B cell (primary cell): ENCODE measurements at regions not wholly inside any gene's neighbourhood (a gene's known extent, or its start where the extent isn't known, plus 50 kb on each side); places are given as distances from the start of the nearest gene placed in this dataset.

Source experiments
- ATAC-seq: fragments of 200-7000 bp; cut with Tn5 transposase; one replicate; pipeline ENCODE4 v1.10.0; 2021; ENCODE audit warnings: low read depth, mild to moderate bottlenecking, moderate number of reproducible peaks, moderate library complexity
- CTCF ChIA-PET: fragments of 350-600 bp; sonication (Branson Sonifier 250); formaldehyde crosslinking; loops from one replicate; lab custom pipeline; 2021; ENCODE audit warnings: antibody characterized with exemption, inconsistent platforms; lab: Charles Lee
- POLR2A ChIA-PET: fragments of 350-600 bp; sonication (Branson Sonifier 250); formaldehyde crosslinking; loops from one replicate; lab custom pipeline; 2021; ENCODE audit warnings: antibody characterized with exemption; lab: Charles Lee
- DNase-seq: peaks from one replicate; pipeline ENCODE4 v3.0.0; 2013
- H2AFZ ChIP-seq: 2 replicates; pipeline ENCODE4 v1.6.1; 2012; ENCODE audit warnings: mild to moderate bottlenecking, low read depth, low read length; ENCODE audit not compliant: insufficient read depth, poor library complexity, severe bottlenecking
- H3K27ac ChIP-seq, 2 donors: 1 replicate in 1 of 2; 2 replicates in 1 of 2; pipeline ENCODE4 v1.5.1; 2012 to 2013; ENCODE audit warnings: low read length in 2 of 2, mild to moderate bottlenecking in 2 of 2, moderate library complexity in 1 of 2
- H3K27me3 ChIP-seq, 4 experiments: fragments of 200-600 bp in 1 of 4; sonication (generic) in 1 of 4; replicated peaks in 1 of 4; 1 replicate in 2 of 4; 2 replicates in 2 of 4; pipeline versions ENCODE4 v1.6.1 to v1.7.0; 2013 to 2016; ENCODE audit warnings: low read length in 3 of 4, mild to moderate bottlenecking in 2 of 4, mixed read lengths in 1 of 4, moderate library complexity in 1 of 4; ENCODE audit not compliant: insufficient read depth in 4 of 4, control insufficient read depth in 3 of 4; ENCODE audit errors: control extremely low read depth in 1 of 4
- H3K36me3 ChIP-seq, 2 experiments: replicated peaks in 1 of 2; 1 replicate in 1 of 2; 2 replicates in 1 of 2; pipeline versions ENCODE4 v1.6.1 to v1.7.1; 2013; ENCODE audit warnings: low read length in 1 of 2; ENCODE audit not compliant: insufficient read depth in 2 of 2, control insufficient read depth in 1 of 2; ENCODE audit errors: control extremely low read depth in 1 of 2, extremely low read depth in 1 of 2
- H3K4me1 ChIP-seq, 2 donors: fragments of 200-600 bp in 1 of 2; sonication (generic) in 1 of 2; 1 replicate in 1 of 2; 2 replicates in 1 of 2; pipeline versions ENCODE4 v1.5.1 to v1.6.1; 2013 to 2017; ENCODE audit warnings: low read length in 2 of 2; ENCODE audit not compliant: control insufficient read depth in 2 of 2, insufficient read depth in 2 of 2
- H3K4me2 ChIP-seq: replicated peaks from 2 replicates; pipeline ENCODE3; 2012; ENCODE audit warnings: mild to moderate bottlenecking, low read depth, low read length; ENCODE audit not compliant: poor library complexity, severe bottlenecking
- H3K4me3 ChIP-seq, 5 experiments: fragments of 200-600 bp in 1 of 5; sonication (generic) in 1 of 5; 1 replicate in 3 of 5; 2 replicates in 2 of 5; pipeline versions ENCODE4 v1.5.1 to v1.7.0; 2011 to 2016; ENCODE audit warnings: low read length in 4 of 5, mild to moderate bottlenecking in 4 of 5, low read depth in 2 of 5, control low read depth in 1 of 5, moderate library complexity in 1 of 5; ENCODE audit not compliant: insufficient read depth in 1 of 5; ENCODE audit errors: control extremely low read depth in 1 of 5, extremely low read depth in 1 of 5
- H3K79me2 ChIP-seq: fragments of 200-600 bp; sonication (generic); one replicate; pipeline ENCODE4 v1.6.0; 2016; ENCODE audit warnings: low read length; ENCODE audit not compliant: control insufficient read depth, insufficient read depth
- H3K9ac ChIP-seq: fragments of 200-600 bp; sonication (generic); 2 replicates; pipeline ENCODE4 v1.6.1; 2017; ENCODE audit warnings: mild to moderate bottlenecking, low read length, moderate library complexity
- H3K9me3 ChIP-seq, 3 donors: one replicate each; pipeline versions ENCODE4 v1.6.1 to v1.7.1; 2013; ENCODE audit warnings: low read length in 2 of 3; ENCODE audit not compliant: control insufficient read depth in 2 of 3, insufficient read depth in 1 of 3; ENCODE audit errors: control extremely low read depth in 1 of 3
- H4K20me1 ChIP-seq: 2 replicates; pipeline ENCODE4 v1.6.0; 2012; ENCODE audit warnings: mild to moderate bottlenecking, low read length; ENCODE audit not compliant: insufficient read depth, control insufficient read depth, poor library complexity, severe bottlenecking
- H3K27ac Mint-ChIP-seq: one replicate; pipeline ENCODE4 v1.8.0; 2021; ENCODE audit warnings: mixed read lengths
- H3K27me3 Mint-ChIP-seq: one replicate; pipeline ENCODE4 v1.8.0; 2021; ENCODE audit warnings: mixed read lengths
- H3K4me1 Mint-ChIP-seq: one replicate; pipeline ENCODE4 v1.8.0; 2021; ENCODE audit warnings: mixed read lengths
- H3K4me3 Mint-ChIP-seq: one replicate; pipeline ENCODE4 v1.8.0; 2021; ENCODE audit warnings: mixed read lengths
- H3K9me3 Mint-ChIP-seq: one replicate; pipeline ENCODE4 v1.8.0; 2022; ENCODE audit warnings: mixed read lengths; ENCODE audit not compliant: insufficient read depth
- EZH2 ChIP-seq: IDR thresholded peaks from 2 replicates; pipeline ENCODE4 v1.6.1; 2012; ENCODE audit warnings: borderline replicate concordance, low read depth, mild to moderate bottlenecking, moderate library complexity, low read length; ENCODE audit not compliant: insufficient read depth, poor library complexity, severe bottlenecking
- WGBS: methylation state at CpG from one replicate; pipeline ENCODE4 v1.1.5; 2013; ENCODE audit warnings: missing lambda C conversion rate; ENCODE audit not compliant: insufficient coverage; 5-methylcytosine and 5-hydroxymethylcytosine counted together
- intact Hi-C: fragments of 100-400 bp; cut with micrococcal nuclease; formaldehyde crosslinking; loops from one replicate; pipeline ENCODE4 v1.10.0; 2022
- TF ChIP-seq, protein P1 (sequence below): fragments of 200-600 bp; IDR thresholded peaks from one replicate; pipeline ENCODE4 v1.8.0; 2022; ENCODE audit warnings: antibody characterized with exemption, mild to moderate bottlenecking

DNA sequence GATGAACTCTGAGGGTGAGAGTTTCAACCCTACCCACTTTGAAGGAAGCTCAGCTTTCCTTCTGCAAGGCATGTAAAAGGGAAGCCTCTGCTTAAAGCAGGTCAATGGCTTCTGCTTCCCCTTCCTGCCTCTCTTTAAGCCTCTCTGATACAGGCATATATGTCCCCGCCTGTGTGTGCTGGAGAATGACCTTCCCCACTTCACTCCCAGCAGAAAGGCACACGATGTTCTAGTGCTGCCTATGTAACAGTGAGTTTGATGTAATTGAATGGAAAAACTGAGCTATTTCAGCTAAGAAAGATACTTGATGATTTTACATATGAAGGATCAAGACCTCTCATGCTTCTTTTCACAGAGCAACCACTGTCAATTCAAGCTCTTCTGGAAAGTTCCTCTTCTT lies 632.2 kb downstream of the HACE1 start:
- intact Hi-C loops = no loop called here

DNA sequence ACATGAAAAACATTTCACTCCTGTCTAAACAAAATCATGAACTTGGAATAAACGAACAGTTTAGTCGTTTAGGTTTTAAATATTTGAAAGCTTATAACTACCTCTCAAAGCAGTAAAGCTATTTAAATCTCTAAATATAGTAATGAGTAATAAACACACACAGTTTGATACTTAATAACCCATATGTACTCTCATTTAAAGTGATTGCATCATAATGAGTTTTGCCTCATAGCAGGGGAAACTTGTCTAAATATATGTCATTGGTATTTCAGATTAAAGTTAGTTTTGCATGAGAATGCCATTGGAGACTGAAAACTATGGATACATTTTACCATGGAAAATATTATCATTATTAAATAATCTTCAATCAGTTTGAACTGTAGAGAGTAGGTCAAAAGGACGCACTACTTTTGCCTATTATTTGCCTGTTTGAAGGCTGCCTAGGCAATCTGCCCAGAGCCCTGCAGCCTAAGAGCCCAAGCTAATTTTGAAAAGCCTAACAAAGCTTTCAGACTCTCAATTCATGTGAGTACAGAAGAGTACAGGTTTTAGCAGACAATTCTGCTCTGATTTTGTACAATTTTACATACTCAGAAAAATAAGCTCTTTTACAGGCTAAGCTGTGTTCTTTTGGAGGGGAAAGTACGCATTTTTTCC lies 632.8 kb downstream of the HACE1 start:
- intact Hi-C loops = no loop called here

More for the DNA sequence above, 632.2 kb downstream of the HACE1 start:
- Histone ChIP-seq H4K20me1 (no peaks in the 10 kb centered on the region), H3K9me3 (no peaks in the 10 kb centered on the region), H2AFZ (no peak overlapping the region), H3K27me3 (no peaks in the 10 kb centered on the region), H3K9ac (no peak overlapping the region), H3K4me3 (no peak overlapping the region), H3K36me3 (no peaks in the 10 kb centered on the region), H3K4me2 (no peak overlapping the region), H3K79me2 (no peaks in the 10 kb centered on the region), H3K27ac (no peak overlapping the region), H3K4me1 (no peaks in the 10 kb centered on the region)
- H3K27ac Mint-ChIP-seq = no peak overlapping the region
- H3K4me3 Mint-ChIP-seq = no peak overlapping the region
- ChIA-PET CTCF (no interaction called here), POLR2A (no interaction called here)
- H3K27me3 Mint-ChIP-seq = no peaks in the 10 kb centered on the region
- H3K9me3 Mint-ChIP-seq = no peaks in the 10 kb centered on the region
- DNase-seq (no peak), ATAC-seq (no peak)
- WGBS = no CpG with 5 or more reads among the region's 2 CpGs
- no peaks in the 10 kb centered on the region for H3K4me1 Mint-ChIP-seq
- TF ChIP-seq EZH2 = no peak
- TF ChIP-seq, protein P1, sequence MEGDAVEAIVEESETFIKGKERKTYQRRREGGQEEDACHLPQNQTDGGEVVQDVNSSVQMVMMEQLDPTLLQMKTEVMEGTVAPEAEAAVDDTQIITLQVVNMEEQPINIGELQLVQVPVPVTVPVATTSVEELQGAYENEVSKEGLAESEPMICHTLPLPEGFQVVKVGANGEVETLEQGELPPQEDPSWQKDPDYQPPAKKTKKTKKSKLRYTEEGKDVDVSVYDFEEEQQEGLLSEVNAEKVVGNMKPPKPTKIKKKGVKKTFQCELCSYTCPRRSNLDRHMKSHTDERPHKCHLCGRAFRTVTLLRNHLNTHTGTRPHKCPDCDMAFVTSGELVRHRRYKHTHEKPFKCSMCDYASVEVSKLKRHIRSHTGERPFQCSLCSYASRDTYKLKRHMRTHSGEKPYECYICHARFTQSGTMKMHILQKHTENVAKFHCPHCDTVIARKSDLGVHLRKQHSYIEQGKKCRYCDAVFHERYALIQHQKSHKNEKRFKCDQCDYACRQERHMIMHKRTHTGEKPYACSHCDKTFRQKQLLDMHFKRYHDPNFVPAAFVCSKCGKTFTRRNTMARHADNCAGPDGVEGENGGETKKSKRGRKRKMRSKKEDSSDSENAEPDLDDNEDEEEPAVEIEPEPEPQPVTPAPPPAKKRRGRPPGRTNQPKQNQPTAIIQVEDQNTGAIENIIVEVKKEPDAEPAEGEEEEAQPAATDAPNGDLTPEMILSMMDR = no peak

More for the DNA sequence above, 632.8 kb downstream of the HACE1 start:
- no peak for DNase-seq
- no peak overlapping the region for H3K4me2 ChIP-seq
- H3K27me3 Mint-ChIP-seq = no peaks in the 10 kb centered on the region
- no peak overlapping the region for H3K27ac ChIP-seq
- no peaks in the 10 kb centered on the region for H3K4me1 Mint-ChIP-seq
- H3K4me3 Mint-ChIP-seq = no peak overlapping the region
- no peaks in the 10 kb centered on the region for H3K79me2 ChIP-seq
- no peak overlapping the region for H3K4me3 ChIP-seq
- no peak overlapping the region for H3K27ac Mint-ChIP-seq
- H3K4me1 ChIP-seq = no peaks in the 10 kb centered on the region
- ChIA-PET POLR2A (no interaction called here), CTCF (no interaction called here)
- H2AFZ ChIP-seq = no peak overlapping the region
- no peaks in the 10 kb centered on the region for H4K20me1 ChIP-seq
- no CpG with 5 or more reads among the region's 4 CpGs for WGBS
- H3K36me3 ChIP-seq = no peaks in the 10 kb centered on the region
- no peak for TF ChIP-seq EZH2
- TF ChIP-seq, protein P1 = no peak
- H3K9ac ChIP-seq = no peak overlapping the region
- no peak for ATAC-seq
- no peaks in the 10 kb centered on the region for H3K27me3 ChIP-seq
- H3K9me3 ChIP-seq = no peaks in the 10 kb centered on the region
- H3K9me3 Mint-ChIP-seq = no peaks in the 10 kb centered on the region
